SKM-1 treated with dmso at 0.1 percent for 144 hours (cell line): ENCODE measurements at regions not wholly inside any gene's neighbourhood (a gene's known extent, or its start where the extent isn't known, plus 50 kb on each side); places are given as distances from the start of the nearest gene placed in this dataset.

Experiments
- DNase-seq: peaks from one replicate; lab custom pipeline; 2025; ENCODE audit not compliant: unreplicated experiment; lab: John Stamatoyannopoulos, UW

- DNase-seq, result no peak
Observed at GRCh38 chr5:124468671-124469411, 277.6 kb downstream of the ZNF608 start.

- no peak for DNase-seq
Observed at GRCh38 chr5:124467745-124468144, 278.7 kb downstream of the ZNF608 start.

GRCh38 chr5:124466011-124466410 is 280.4 kb downstream of the ZNF608 start:
- no peak for DNase-seq

GRCh38 chr5:124463851-124464250 is 282.6 kb downstream of the ZNF608 start:
- DNase-seq, result no peak

GRCh38 chr5:124462751-124463150 is 283.7 kb downstream of the ZNF608 start:
- DNase-seq, result no peak

GRCh38 chr5:124461941-124462340 is 284.5 kb downstream of the ZNF608 start:
- no peak for DNase-seq

GRCh38 chr5:124461157-124461556 is 285.3 kb downstream of the ZNF608 start:
- no peak for DNase-seq

- DNase-seq, result no peak
Observed at GRCh38 chr5:124460642-124461041, 285.8 kb downstream of the ZNF608 start.

GRCh38 chr5:124459984-124460383 is 286.5 kb downstream of the ZNF608 start:
- DNase-seq, result no peak

- no peak for DNase-seq
Observed at GRCh38 chr5:124457901-124458300, 288.5 kb downstream of the ZNF608 start.

- no peak for DNase-seq
Observed at GRCh38 chr5:124457101-124457500, 289.3 kb downstream of the ZNF608 start.

- no peak for DNase-seq
Observed at GRCh38 chr5:124456249-124456648, 290.2 kb downstream of the ZNF608 start.

GRCh38 chr5:124454081-124454480 is 292.4 kb downstream of the ZNF608 start:
- DNase-seq, result no peak

GRCh38 chr5:124453221-124454051 is 293.0 kb downstream of the ZNF608 start:
- DNase-seq, result no peak

- DNase-seq, result no peak
Observed at GRCh38 chr5:124452412-124452811, 294.0 kb downstream of the ZNF608 start.

GRCh38 chr5:124451721-124452383 is 294.6 kb downstream of the ZNF608 start:
- no peak for DNase-seq

GRCh38 chr5:124446120-124446519 is 300.3 kb downstream of the ZNF608 start:
- DNase-seq, result no peak

- no peak for DNase-seq
Observed at GRCh38 chr5:124445070-124445619, 301.3 kb downstream of the ZNF608 start.

GRCh38 chr5:124444147-124444775 is 302.2 kb downstream of the ZNF608 start:
- no peak for DNase-seq

- DNase-seq, result no peak
Observed at GRCh38 chr5:124440471-124440870, 306.0 kb downstream of the ZNF608 start.

GRCh38 chr5:124439609-124440008 is 306.8 kb downstream of the ZNF608 start:
- no peak for DNase-seq
